Peyer's patch (tissue), 4 donors: ENCODE measurements at regions not wholly inside any gene's neighbourhood (a gene's known extent, or its start where the extent isn't known, plus 50 kb on each side); places are given as distances from the start of the nearest gene placed in this dataset.
A peak's percentile ranks its signal among the peaks of the same experiment; 100 is the strongest.

Experiments used
- DNase-seq, 3 donors: peaks; one replicate each; pipeline ENCODE4 v3.0.0-alpha.2; 2017 to 2019
- H3K27ac ChIP-seq, 4 donors: fragments of 200-600 bp; sonication (generic); one replicate each; pipeline ENCODE4 v1.5.1; 2016 to 2019
- H3K27me3 ChIP-seq, 2 donors: fragments of 200-600 bp; sonication (generic); one replicate each; pipeline ENCODE4 v1.5.1; 2019
- H3K36me3 ChIP-seq, 3 donors: fragments of 200-600 bp; sonication (generic); one replicate each; pipeline ENCODE4 v1.5.1; 2016 to 2019
- H3K4me1 ChIP-seq, 4 donors: fragments of 200-600 bp; sonication (generic); one replicate each; pipeline ENCODE4 v1.5.1; 2016 to 2019
- H3K4me3 ChIP-seq, 4 donors: fragments of 200-600 bp; sonication (generic); 1 replicate in 3 of 4; 2 replicates in 1 of 4; pipeline ENCODE4 v1.5.1; 2016 to 2019; ENCODE audit warnings: mild to moderate bottlenecking in 1 of 4
- H3K9me3 ChIP-seq, 4 donors: fragments of 200-600 bp; sonication (generic); one replicate each; pipeline ENCODE4 v1.5.1; 2016 to 2019; ENCODE audit warnings: mild to moderate bottlenecking in 1 of 4
- CTCF ChIP-seq, 6 experiments: fragments of 450-650 bp in 4 of 6; fragments of 200-600 bp in 2 of 6; sonication (generic) in 1 of 6; IDR thresholded peaks; one replicate each; pipeline ENCODE4 v1.5.1; 2017 to 2019; ENCODE audit warnings: antibody characterized with exemption in 6 of 6, mild to moderate bottlenecking in 3 of 6, moderate library complexity in 1 of 6
- POLR2A ChIP-seq, 2 donors: fragments of 450-650 bp; IDR thresholded peaks; one replicate each; pipeline ENCODE4 v1.5.1; 2017; ENCODE audit warnings: antibody characterized with exemption in 2 of 2, mild to moderate bottlenecking in 2 of 2, moderate library complexity in 2 of 2

- Histone ChIP-seq H3K36me3 (no peaks in the 10 kb centered on the region), H3K4me3 (no peak overlapping the region), H3K27ac (no peak overlapping the region), H3K27me3 (no peaks in the 10 kb centered on the region), H3K4me1 (no peaks in the 10 kb centered on the region), H3K9me3 (no peaks in the 10 kb centered on the region)
- no peak for TF ChIP-seq POLR2A (IDR thresholded peaks at IDR 0.05)
- no peak for TF ChIP-seq CTCF (IDR thresholded peaks at IDR 0.05)
- peak in 1 of 3 donors; percentile 26 for DNase-seq
Measured at GRCh38 chr17:74117087-74117698, 86.3 kb upstream of the RPL38 start.

- no peak overlapping the region for H3K27ac ChIP-seq
- TF ChIP-seq POLR2A (IDR thresholded peaks at IDR 0.05) (no peak), CTCF (IDR thresholded peaks at IDR 0.05) (no peak)
- H3K36me3 ChIP-seq = no peaks in the 10 kb centered on the region
- H3K4me3 ChIP-seq = no peak overlapping the region
- H3K27me3 ChIP-seq = no peaks in the 10 kb centered on the region
- DNase-seq = no peak
- no peaks in the 10 kb centered on the region for H3K9me3 ChIP-seq
- H3K4me1 ChIP-seq = no peaks in the 10 kb centered on the region
Measured at GRCh38 chr17:74117999-74118421, 85.5 kb upstream of the RPL38 start.

- no peaks in the 10 kb centered on the region for H3K9me3 ChIP-seq
- H3K4me1 ChIP-seq = no peaks in the 10 kb centered on the region
- no peaks in the 10 kb centered on the region for H3K27me3 ChIP-seq
- peak in 1 of 3 donors; percentile 28 for DNase-seq
- H3K4me3 ChIP-seq = no peak overlapping the region
- no peaks in the 10 kb centered on the region for H3K36me3 ChIP-seq
- no peak for TF ChIP-seq CTCF (IDR thresholded peaks at IDR 0.05)
- TF ChIP-seq POLR2A (IDR thresholded peaks at IDR 0.05) = no peak
- no peak overlapping the region for H3K27ac ChIP-seq
Measured at GRCh38 chr17:74118504-74118903, 85.0 kb upstream of the RPL38 start.

GRCh38 chr17:74119049-74119580 lies 84.4 kb upstream of the RPL38 start:
- H3K36me3 ChIP-seq = no peaks in the 10 kb centered on the region
- H3K27me3 ChIP-seq = no peaks in the 10 kb centered on the region
- TF ChIP-seq CTCF (IDR thresholded peaks at IDR 0.05) (no peak), POLR2A (IDR thresholded peaks at IDR 0.05) (no peak)
- peak in 1 of 3 donors; percentile 21 for DNase-seq
- H3K4me3 ChIP-seq = no peak overlapping the region
- H3K4me1 ChIP-seq = no peaks in the 10 kb centered on the region
- no peaks in the 10 kb centered on the region for H3K9me3 ChIP-seq
- no peak overlapping the region for H3K27ac ChIP-seq

GRCh38 chr17:74119965-74120364 lies 83.5 kb upstream of the RPL38 start:
- Histone ChIP-seq H3K4me3 (no peak overlapping the region), H3K4me1 (no peaks in the 10 kb centered on the region), H3K27me3 (no peaks in the 10 kb centered on the region), H3K27ac (no peak overlapping the region), H3K36me3 (no peaks in the 10 kb centered on the region), H3K9me3 (no peaks in the 10 kb centered on the region)
- TF ChIP-seq POLR2A (IDR thresholded peaks at IDR 0.05) = no peak
- no peak for TF ChIP-seq CTCF (IDR thresholded peaks at IDR 0.05)
- DNase-seq = no peak
